Testis (tissue), 2 donors: ENCODE measurements at regions not wholly inside any gene's neighbourhood (a gene's known extent, or its start where the extent isn't known, plus 50 kb on each side); places are given as distances from the start of the nearest gene placed in this dataset.
A peak's percentile ranks its signal among the peaks of the same experiment; 100 is the strongest.

Experiments used
- DNase-seq: peaks from one replicate; pipeline ENCODE4 v3.0.0-alpha.2; 2019
- H3K27ac ChIP-seq, 2 donors: fragments of 200-600 bp; sonication (generic); one replicate each; pipeline ENCODE4 v1.5.1; 2019
- H3K27me3 ChIP-seq: fragments of 200-600 bp; sonication (generic); one replicate; pipeline ENCODE4 v1.5.1; 2019
- H3K36me3 ChIP-seq: fragments of 200-600 bp; sonication (generic); one replicate; pipeline ENCODE4 v1.5.1; 2017; ENCODE audit warnings: low read depth; ENCODE audit errors: missing control alignments
- H3K4me1 ChIP-seq: fragments of 200-600 bp; sonication (generic); one replicate; pipeline ENCODE4 v1.5.1; 2019
- H3K4me3 ChIP-seq, 2 donors: fragments of 200-600 bp; sonication (generic); one replicate each; pipeline ENCODE4 v1.5.1; 2017 to 2019
- H3K9me3 ChIP-seq: fragments of 200-600 bp; sonication (generic); one replicate; pipeline ENCODE4 v1.5.1; 2017
- CTCF ChIP-seq, 3 experiments: fragments of 450-650 bp in 2 of 3; fragments of 200-600 bp in 1 of 3; sonication (generic) in 1 of 3; IDR thresholded peaks; one replicate each; pipeline ENCODE4 v1.5.1; 2016 to 2019; ENCODE audit warnings: antibody characterized with exemption in 3 of 3, mild to moderate bottlenecking in 2 of 3, moderate library complexity in 1 of 3
- POLR2A ChIP-seq: fragments of 450-650 bp; IDR thresholded peaks from one replicate; pipeline ENCODE4 v1.6.1; 2017; ENCODE audit warnings: antibody characterized with exemption, mild to moderate bottlenecking, moderate library complexity
- WGBS, 2 donors: methylation state at CpG; one replicate each; pipeline ENCODE4 v1.1.5; 2018; 5-methylcytosine and 5-hydroxymethylcytosine counted together
- intact Hi-C: fragments of 100-400 bp; cut with DNase I; formaldehyde crosslinking; loops from one replicate; pipeline ENCODE4 v1.15.1; 2023; ENCODE audit warnings: low total_unique reads

DNA sequence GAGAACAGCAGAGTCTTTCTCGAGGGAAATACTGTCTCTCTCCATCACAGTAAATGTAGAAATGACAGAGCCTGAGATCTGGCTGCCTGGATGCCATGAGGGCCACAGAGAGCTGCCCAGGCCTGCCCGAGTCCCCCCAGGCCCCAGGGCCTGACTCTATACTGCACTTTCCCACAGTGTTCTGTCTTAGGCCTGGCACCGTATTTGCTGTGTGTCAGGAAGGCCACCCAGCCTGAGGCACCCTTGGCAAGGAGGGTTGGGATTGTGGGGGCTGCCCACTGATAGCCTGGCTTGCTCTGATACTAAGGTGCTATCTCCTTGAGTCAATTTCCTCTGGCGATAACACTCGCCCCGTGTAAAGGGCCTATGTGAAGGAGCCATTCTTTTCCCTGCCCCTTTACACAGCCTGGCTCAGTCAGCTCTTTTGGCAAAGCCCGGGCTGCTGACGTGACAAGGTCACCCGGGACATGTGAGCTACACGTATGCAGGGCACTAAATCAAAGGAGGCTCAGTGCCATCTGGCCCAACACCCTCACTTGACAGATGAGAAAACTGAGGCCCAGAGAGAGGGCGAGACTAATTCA lies 630.1 kb upstream of the KLF4 start:
- intact Hi-C loops = no loop called here
- no peak for TF ChIP-seq POLR2A
- no peak for TF ChIP-seq CTCF (IDR thresholded peaks at IDR 0.05)

DNA sequence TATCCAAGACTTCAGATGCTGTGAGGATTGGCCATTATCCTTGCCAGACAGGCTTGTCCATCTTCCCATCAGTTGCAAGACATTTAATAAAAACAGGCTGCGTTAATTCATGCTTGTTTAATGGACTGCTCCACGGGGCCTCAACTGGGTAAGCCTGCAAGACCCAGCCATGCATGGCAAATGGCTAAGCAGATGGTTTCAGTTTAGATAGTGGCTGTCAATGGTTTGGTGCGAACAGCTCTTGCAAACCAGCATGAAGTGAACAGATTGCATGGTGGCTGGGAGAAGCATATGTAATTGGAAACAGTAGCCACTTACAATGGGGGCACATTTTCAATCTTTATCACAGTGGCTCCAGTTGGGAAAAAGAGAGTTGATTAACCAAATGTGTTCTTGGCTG lies 628.2 kb upstream of the KLF4 start:
- no peaks in the 10 kb centered on the region for H3K36me3 ChIP-seq
- H3K27ac ChIP-seq = no peak overlapping the region
- WGBS, 2 donors = 83 to 89% methylated on average over 3 of the region's 3 CpGs
- no peaks in the 10 kb centered on the region for H3K27me3 ChIP-seq
- DNase-seq = no peak
- intact Hi-C loops = no loop called here
- H3K9me3 ChIP-seq = no peaks in the 10 kb centered on the region
- no peaks in the 10 kb centered on the region for H3K4me1 ChIP-seq
- TF ChIP-seq CTCF (IDR thresholded peaks at IDR 0.05) (no peak), POLR2A (no peak)
- no peak overlapping the region for H3K4me3 ChIP-seq

More for the DNA sequence above, 630.1 kb upstream of the KLF4 start:
- 77 to 84% methylated on average over 10 to 11 of the region's 11 CpGs for WGBS, 2 donors
- Histone ChIP-seq H3K27ac (no peak overlapping the region), H3K27me3 (no peaks in the 10 kb centered on the region), H3K36me3 (no peaks in the 10 kb centered on the region), H3K4me1 (no peaks in the 10 kb centered on the region), H3K9me3 (no peaks in the 10 kb centered on the region), H3K4me3 (no peak overlapping the region)
- peak; percentile 26 for DNase-seq

DNA sequence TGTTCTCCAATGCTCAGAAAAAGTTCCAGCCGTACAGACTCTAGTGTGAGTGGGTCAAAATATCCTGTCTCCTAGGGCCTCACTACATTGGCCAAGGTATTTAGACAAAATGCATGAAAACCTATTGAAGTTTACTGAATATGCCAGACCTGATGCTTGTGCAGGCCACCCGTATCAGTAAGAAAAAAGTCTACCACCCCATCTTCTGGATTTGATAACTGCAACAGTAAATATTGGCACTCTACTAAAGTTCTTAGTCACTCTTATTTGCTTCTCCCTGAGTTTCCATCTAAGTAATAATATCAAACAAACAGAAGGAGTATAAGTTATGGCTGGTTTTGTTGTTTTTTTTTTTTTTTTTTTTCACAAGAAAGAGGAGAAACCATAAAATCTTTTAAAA lies 627.7 kb upstream of the KLF4 start:
- Histone ChIP-seq H3K4me3 (no peak overlapping the region), H3K4me1 (no peaks in the 10 kb centered on the region), H3K9me3 (no peaks in the 10 kb centered on the region), H3K27ac (no peak overlapping the region), H3K27me3 (no peaks in the 10 kb centered on the region), H3K36me3 (no peaks in the 10 kb centered on the region)
- TF ChIP-seq POLR2A (no peak), CTCF (IDR thresholded peaks at IDR 0.05) (no peak)
- WGBS, 2 donors = 86 to 87% methylated on average over 2 of the region's 2 CpGs
- no peak for DNase-seq
- intact Hi-C loops = no loop called here

GRCh38 chr9:108113596-108113995 lies 624.0 kb upstream of the KLF4 start:
- TF ChIP-seq CTCF (IDR thresholded peaks at IDR 0.05) = no peak
- TF ChIP-seq POLR2A = no peak
- H3K27ac ChIP-seq = no peak overlapping the region
- WGBS, 2 donors = 77 to 85% methylated on average over 2 of the region's 2 CpGs
- intact Hi-C loops = no loop called here
- DNase-seq = no peak
- no peaks in the 10 kb centered on the region for H3K4me1 ChIP-seq
- H3K9me3 ChIP-seq = no peaks in the 10 kb centered on the region
- no peaks in the 10 kb centered on the region for H3K27me3 ChIP-seq
- no peaks in the 10 kb centered on the region for H3K36me3 ChIP-seq
- H3K4me3 ChIP-seq = no peak overlapping the region

- intact Hi-C loops = no loop called here
- Histone ChIP-seq H3K27me3 (no peaks in the 10 kb centered on the region), H3K27ac (no peak overlapping the region), H3K9me3 (no peaks in the 10 kb centered on the region), H3K36me3 (no peaks in the 10 kb centered on the region), H3K4me1 (no peaks in the 10 kb centered on the region), H3K4me3 (no peak overlapping the region)
- WGBS, 2 donors = 89 to 94% methylated on average over 5 of the region's 5 CpGs
- TF ChIP-seq CTCF (IDR thresholded peaks at IDR 0.05) = no peak
- no peak for TF ChIP-seq POLR2A
- DNase-seq = no peak
These were observed 620.5 kb upstream of the KLF4 start for GRCh38 chr9:108109927-108110690.
